Activated T-cell treated with anti-CD3 and anti-CD28 coated beads for 48 hours (primary cell): ENCODE measurements at regions not wholly inside any gene's neighbourhood (a gene's known extent, or its start where the extent isn't known, plus 50 kb on each side); places are given as distances from the start of the nearest gene placed in this dataset.
A peak's percentile ranks its signal among the peaks of the same experiment; 100 is the strongest.
"Not testable (repeated sequence)": the region's sequence is repeated elsewhere in the genome, so short reads cannot be mapped to it uniquely, and the experiment has no call there.

Source experiments
- DNase-seq: peaks from one replicate; pipeline ENCODE4 v3.0.0-alpha.2; 2020; ENCODE audit warnings: low read depth

GRCh38 chr7:39825401-39825980 lies 124.6 kb upstream of the CDK13 start:
- no peak for DNase-seq

- DNase-seq = no peak
These were observed 123.9 kb upstream of the CDK13 start for GRCh38 chr7:39826166-39826565.

- DNase-seq = no peak
These were observed 122.5 kb upstream of the CDK13 start for GRCh38 chr7:39827571-39827970.

GRCh38 chr7:39829028-39829427 lies 121.0 kb upstream of the CDK13 start:
- no peak for DNase-seq

GRCh38 chr7:39832519-39833085 lies 117.5 kb upstream of the CDK13 start:
- no peak for DNase-seq

GRCh38 chr7:39833180-39833799 lies 116.8 kb upstream of the CDK13 start:
- DNase-seq = peak; percentile 57

GRCh38 chr7:39833865-39834634 lies 116.0 kb upstream of the CDK13 start:
- DNase-seq = not testable (repeated sequence)

GRCh38 chr7:39838326-39838725 lies 111.7 kb upstream of the CDK13 start:
- no peak for DNase-seq

GRCh38 chr7:39845006-39845405 lies 105.0 kb upstream of the CDK13 start:
- DNase-seq = no peak

- DNase-seq = no peak
These were observed 102.8 kb upstream of the CDK13 start for GRCh38 chr7:39847227-39847626.

- no peak for DNase-seq
These were observed 98.5 kb upstream of the CDK13 start for GRCh38 chr7:39851466-39852045.

- not testable (repeated sequence) for DNase-seq
These were observed 95.3 kb upstream of the CDK13 start for GRCh38 chr7:39854616-39855324.

- DNase-seq = no peak
These were observed 94.8 kb upstream of the CDK13 start for GRCh38 chr7:39855325-39855674.

- DNase-seq = not testable (repeated sequence)
These were observed 86.3 kb upstream of the CDK13 start for GRCh38 chr7:39863675-39864322.

GRCh38 chr7:39869888-39870522 lies 80.1 kb upstream of the CDK13 start:
- DNase-seq = not testable (repeated sequence)

- DNase-seq = not testable (repeated sequence)
These were observed 78.4 kb upstream of the CDK13 start for GRCh38 chr7:39871610-39872009.

- DNase-seq = no peak
These were observed 69.5 kb upstream of the CDK13 start for GRCh38 chr7:39880556-39880955.

GRCh38 chr7:39882148-39882784 lies 67.8 kb upstream of the CDK13 start:
- DNase-seq = no peak

GRCh38 chr7:39883812-39884390 lies 66.2 kb upstream of the CDK13 start:
- DNase-seq = no peak

- DNase-seq = no peak
These were observed 61.7 kb upstream of the CDK13 start for GRCh38 chr7:39888171-39888853.
